Astrocyte of the spinal cord (primary cell): ENCODE measurements at regions not wholly inside any gene's neighbourhood (a gene's known extent, or its start where the extent isn't known, plus 50 kb on each side); places are given as distances from the start of the nearest gene placed in this dataset.

ENCODE experiments used
- DNase-seq: peaks from one replicate; pipeline ENCODE4 v3.0.0; 2011; ENCODE audit warnings: low read depth, low spot score
- H3K4me3 ChIP-seq: 2 replicates; pipeline ENCODE4 v1.5.1; 2011; ENCODE audit warnings: low read depth, mild to moderate bottlenecking, low read length, moderate library complexity
- CTCF ChIP-seq: IDR thresholded peaks from 2 replicates; pipeline ENCODE4 v1.5.1; 2012; ENCODE audit warnings: low read depth, mild to moderate bottlenecking, low read length, inconsistent platforms
- in situ Hi-C: cut with HindIII; loops from 2 replicates; pipeline ENCODE4 v1.10.0; 2017; ENCODE audit warnings: low sequenced_read_pairs

- in situ Hi-C loops, result no loop called here
- no peak overlapping the region for H3K4me3 ChIP-seq
- DNase-seq, result no peak
- TF ChIP-seq CTCF, result no peak
These were observed 654.3 kb upstream of the KIF2B start for GRCh38 chr17:53168413-53168812.

GRCh38 chr17:53166731-53167130 is 656.0 kb upstream of the KIF2B start:
- no peak for TF ChIP-seq CTCF
- in situ Hi-C loops, result no loop called here
- H3K4me3 ChIP-seq, result no peak overlapping the region
- no peak for DNase-seq

GRCh38 chr17:53150101-53150698 is 672.5 kb upstream of the KIF2B start:
- in situ Hi-C loops, result no loop called here
- no peak for DNase-seq
- TF ChIP-seq CTCF, result no peak
- no peak overlapping the region for H3K4me3 ChIP-seq

DNA sequence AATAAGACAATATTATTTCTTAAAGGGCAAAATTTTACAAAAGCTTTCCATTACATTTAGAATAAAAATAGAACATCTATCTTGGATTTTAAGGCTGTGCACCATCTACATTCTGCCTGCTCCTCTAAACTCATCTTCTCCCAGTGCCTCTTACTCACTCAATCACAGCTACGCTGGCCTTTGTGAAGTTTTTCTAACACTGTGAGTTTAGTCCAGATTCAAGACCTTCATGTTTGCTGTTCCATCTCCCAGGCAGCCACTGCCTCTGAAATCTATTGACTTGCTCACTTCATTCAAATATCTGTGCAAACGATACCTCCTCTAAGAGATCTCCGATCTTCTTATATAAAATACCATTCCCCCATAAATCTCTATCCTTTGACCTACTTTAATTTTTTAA is 673.4 kb upstream of the KIF2B start:
- no peak for DNase-seq
- no peak overlapping the region for H3K4me3 ChIP-seq
- in situ Hi-C loops, result no loop called here
- TF ChIP-seq CTCF, result no peak

GRCh38 chr17:53148058-53148457 is 674.7 kb upstream of the KIF2B start:
- no peak for TF ChIP-seq CTCF
- no peak overlapping the region for H3K4me3 ChIP-seq
- DNase-seq, result no peak
- in situ Hi-C loops, result no loop called here

GRCh38 chr17:53142890-53143289 is 679.8 kb upstream of the KIF2B start:
- no peak overlapping the region for H3K4me3 ChIP-seq
- in situ Hi-C loops, result no loop called here
- DNase-seq, result peak; percentile 0
- TF ChIP-seq CTCF, result no peak

DNA sequence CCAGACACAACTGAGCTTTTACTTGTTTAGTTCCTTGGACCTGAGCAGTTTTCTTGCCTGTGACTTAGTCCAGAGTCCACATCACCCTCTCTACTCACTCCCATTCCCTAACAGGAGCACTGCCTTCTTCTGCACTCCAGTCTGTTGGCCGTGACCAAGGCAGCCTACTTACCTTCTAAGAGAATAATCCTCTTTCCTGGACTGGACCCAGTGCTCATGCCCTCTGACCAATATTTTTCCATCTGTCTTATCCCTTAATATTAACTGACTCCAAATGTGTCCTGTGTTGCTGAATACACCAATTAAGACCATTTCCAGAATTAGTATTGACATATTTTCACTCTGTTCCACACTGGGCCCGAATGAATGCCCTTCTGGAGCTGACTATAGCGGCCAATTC is 681.0 kb upstream of the KIF2B start:
- H3K4me3 ChIP-seq, result no peak overlapping the region
- in situ Hi-C loops, result no loop called here
- DNase-seq, result no peak
- TF ChIP-seq CTCF, result no peak
